ENCODE measurements at regions not wholly inside any gene's neighbourhood (a gene's known extent, or its start where the extent isn't known, plus 50 kb on each side); places are given as distances from the start of the nearest gene placed in this dataset.

DNA sequence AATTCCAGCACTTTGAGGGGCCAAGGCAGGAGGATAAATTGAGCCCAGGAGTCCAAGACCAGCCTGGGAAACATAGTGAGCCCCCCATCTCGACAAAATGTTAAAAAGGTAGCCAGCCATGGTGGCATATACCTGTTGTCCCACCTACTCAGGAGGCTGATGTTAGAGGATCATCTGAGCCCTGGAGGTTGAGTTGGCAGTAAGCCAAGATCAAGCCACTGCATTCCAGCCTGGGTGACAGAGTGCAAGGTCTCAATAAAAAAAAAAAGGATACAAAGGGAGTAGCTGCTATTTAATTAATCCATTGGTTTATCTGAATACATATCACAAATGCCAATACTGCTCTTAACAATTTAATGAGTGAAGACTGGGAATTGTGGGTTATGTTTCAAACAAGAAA, 327.8 kb downstream of the CPS1 start:
- no peak for TF ChIP-seq CTCF (IDR thresholded peaks at IDR 0.05; ENCODE audit: low read depth, low read length)
- DNase-seq (ENCODE audit: extremely low read depth, low read depth): no peak

GRCh38 chr2:210888035-210888434, 331.6 kb downstream of the CPS1 start:
- TF ChIP-seq CTCF (IDR thresholded peaks at IDR 0.05; ENCODE audit: low read depth, low read length): no peak
- no peak for DNase-seq (ENCODE audit: extremely low read depth, low read depth)

GRCh38 chr2:210895132-210895531, 338.7 kb downstream of the CPS1 start:
- DNase-seq (ENCODE audit: extremely low read depth, low read depth): no peak
- TF ChIP-seq CTCF (IDR thresholded peaks at IDR 0.05; ENCODE audit: low read depth, low read length): no peak

- TF ChIP-seq CTCF (IDR thresholded peaks at IDR 0.05; ENCODE audit: low read depth, low read length): no peak
- no peak for DNase-seq (ENCODE audit: extremely low read depth, low read depth)
These were observed 342.7 kb downstream of the CPS1 start for GRCh38 chr2:210899131-210899530.

DNA sequence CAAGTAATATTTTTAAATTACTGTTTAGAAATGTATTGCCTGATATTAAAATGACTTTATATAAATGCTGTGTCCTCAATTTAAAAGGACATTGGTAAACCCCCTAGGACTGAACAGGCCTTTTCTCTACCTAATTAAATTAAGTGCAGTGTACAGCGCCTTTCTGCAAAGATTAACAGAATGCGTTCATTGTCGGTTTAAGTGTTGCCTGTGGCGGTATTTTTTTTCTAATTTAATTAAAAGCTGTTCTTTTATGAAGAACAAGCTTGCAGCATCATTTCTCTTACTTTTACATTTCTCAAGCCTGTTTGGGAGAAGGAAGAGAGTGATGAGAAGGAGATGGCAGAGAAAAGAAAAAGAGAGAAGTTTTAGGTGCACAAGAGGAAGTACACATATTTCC, 344.9 kb downstream of the CPS1 start:
- no peak for DNase-seq (ENCODE audit: extremely low read depth, low read depth)
- TF ChIP-seq CTCF (IDR thresholded peaks at IDR 0.05; ENCODE audit: low read depth, low read length): no peak

DNA sequence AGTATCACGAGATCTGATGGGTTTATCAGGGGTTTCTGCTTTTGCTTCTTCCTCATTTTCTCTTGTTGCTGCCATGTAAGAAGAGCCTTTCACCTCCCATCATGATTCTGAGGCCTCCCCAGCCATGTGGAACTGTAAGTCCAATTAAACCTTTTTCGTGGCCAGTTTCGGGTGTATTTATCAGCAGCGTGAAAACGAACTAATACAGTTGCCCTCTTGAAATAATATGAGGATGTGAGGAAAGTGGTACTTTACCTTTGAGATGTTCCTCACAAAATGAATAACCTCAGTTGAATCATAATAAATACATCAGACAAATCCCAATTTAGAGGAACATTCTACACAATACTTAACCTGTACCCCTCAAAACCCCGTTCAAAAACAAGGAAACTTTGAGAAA, 356.4 kb downstream of the CPS1 start:
- DNase-seq (ENCODE audit: extremely low read depth, low read depth): no peak
- TF ChIP-seq CTCF (IDR thresholded peaks at IDR 0.05; ENCODE audit: low read depth, low read length): no peak

GRCh38 chr2:210913461-210913860, 357.1 kb downstream of the CPS1 start:
- DNase-seq (ENCODE audit: extremely low read depth, low read depth): no peak
- TF ChIP-seq CTCF (IDR thresholded peaks at IDR 0.05; ENCODE audit: low read depth, low read length): no peak

Data from AG09319 (cell line).